ENCODE measurements at regions not wholly inside any gene's neighbourhood (a gene's known extent, or its start where the extent isn't known, plus 50 kb on each side); places are given as distances from the start of the nearest gene placed in this dataset.

GRCh38 chr21:33991133-33991532 is 75.5 kb upstream of the ATP5PO start:
- no peak for DNase-seq (ENCODE audit: extremely low spot score)
- TF ChIP-seq FOXM1 (IDR thresholded peaks at IDR 0.05; ENCODE audit: borderline replicate concordance) (no peak), SUZ12 (IDR thresholded peaks at IDR 0.05) (no peak), L3MBTL2 (conservative IDR thresholded peaks at IDR 0.05) (no peak)
- ChIA-PET POLR2A (no interaction called here), CTCF (interaction anchor here (0.6 kb wide), 1 partner anchor 9 kb away, joined by 3 read pairs; no protein-coding TSS in a partner anchor)

- DNase-seq (ENCODE audit: extremely low spot score), result no peak
- TF ChIP-seq SUZ12 (IDR thresholded peaks at IDR 0.05) (no peak), BHLHE40 (IDR thresholded peaks at IDR 0.05; ENCODE audit: borderline replicate concordance) (no peak), FOXM1 (IDR thresholded peaks at IDR 0.05; ENCODE audit: borderline replicate concordance) (no peak), SP1 (IDR thresholded peaks at IDR 0.05) (no peak), HDGF (IDR thresholded peaks at IDR 0.05; ENCODE audit: borderline replicate concordance) (no peak), ARNT (IDR thresholded peaks at IDR 0.05) (no peak), ZNF384 (IDR thresholded peaks at IDR 0.05) (no peak), FOXA1 (IDR thresholded peaks at IDR 0.05) (no peak), NFRKB (IDR thresholded peaks at IDR 0.05) (no peak), PKNOX1 (IDR thresholded peaks at IDR 0.05) (no peak), LEF1 (IDR thresholded peaks at IDR 0.05; ENCODE audit: borderline replicate concordance) (no peak), CTBP1 (IDR thresholded peaks at IDR 0.05; ENCODE audit: borderline replicate concordance) (no peak)
- CTCF ChIA-PET, result no interaction called here
- POLR2A ChIA-PET, result no interaction called here
Measured at GRCh38 chr21:33989440-33989839, 73.8 kb upstream of the ATP5PO start.

GRCh38 chr21:33988237-33989017 is 72.8 kb upstream of the ATP5PO start:
- DNase-seq (ENCODE audit: extremely low spot score), result no peak
- POLR2A ChIA-PET, result no interaction called here
- CTCF ChIA-PET, result no interaction called here
- TF ChIP-seq L3MBTL2 (conservative IDR thresholded peaks at IDR 0.05), result no peak
- TF ChIP-seq ELF4 (IDR thresholded peaks at IDR 0.05), result no peak
- TF ChIP-seq NFRKB (IDR thresholded peaks at IDR 0.05), result no peak
- no peak for TF ChIP-seq FOXM1 (IDR thresholded peaks at IDR 0.05; ENCODE audit: borderline replicate concordance)
- TF ChIP-seq BHLHE40 (IDR thresholded peaks at IDR 0.05; ENCODE audit: borderline replicate concordance), result no peak
- no peak for TF ChIP-seq FOXK2 (IDR thresholded peaks at IDR 0.05)
- TF ChIP-seq TARDBP (IDR thresholded peaks at IDR 0.05), result no peak
- TF ChIP-seq HDGF (IDR thresholded peaks at IDR 0.05; ENCODE audit: borderline replicate concordance), result no peak

GRCh38 chr21:33987461-33987860 is 71.9 kb upstream of the ATP5PO start:
- ChIA-PET POLR2A (no interaction called here), CTCF (no interaction called here)
- TF ChIP-seq NFRKB (IDR thresholded peaks at IDR 0.05), result no peak
- no peak for TF ChIP-seq L3MBTL2 (conservative IDR thresholded peaks at IDR 0.05)
- TF ChIP-seq HDGF (IDR thresholded peaks at IDR 0.05; ENCODE audit: borderline replicate concordance), result no peak
- no peak for TF ChIP-seq ZNF384 (IDR thresholded peaks at IDR 0.05)
- no peak for TF ChIP-seq SUZ12 (IDR thresholded peaks at IDR 0.05)
- no peak for TF ChIP-seq BHLHE40 (IDR thresholded peaks at IDR 0.05; ENCODE audit: borderline replicate concordance)
- no peak for TF ChIP-seq ARNT (IDR thresholded peaks at IDR 0.05)
- TF ChIP-seq FOXK2 (IDR thresholded peaks at IDR 0.05), result no peak
- no peak for TF ChIP-seq SP1 (IDR thresholded peaks at IDR 0.05)
- no peak for TF ChIP-seq ELF4 (IDR thresholded peaks at IDR 0.05)
- no peak for TF ChIP-seq TARDBP (IDR thresholded peaks at IDR 0.05)
- no peak for TF ChIP-seq CTBP1 (IDR thresholded peaks at IDR 0.05; ENCODE audit: borderline replicate concordance)
- TF ChIP-seq LEF1 (IDR thresholded peaks at IDR 0.05; ENCODE audit: borderline replicate concordance), result no peak
- no peak for DNase-seq (ENCODE audit: extremely low spot score)

- POLR2A ChIA-PET, result no interaction called here
Measured at GRCh38 chr21:33985117-33986050, 69.8 kb upstream of the ATP5PO start.

More at GRCh38 chr21:33985117-33986050, 69.8 kb upstream of the ATP5PO start:
- no peak for TF ChIP-seq PKNOX1 (IDR thresholded peaks at IDR 0.05)
- TF ChIP-seq ARNT (IDR thresholded peaks at IDR 0.05), result no peak
- no peak for TF ChIP-seq TARDBP (IDR thresholded peaks at IDR 0.05)
- TF ChIP-seq FOXM1 (IDR thresholded peaks at IDR 0.05; ENCODE audit: borderline replicate concordance), result no peak
- no peak for TF ChIP-seq LEF1 (IDR thresholded peaks at IDR 0.05; ENCODE audit: borderline replicate concordance)
- no peak for TF ChIP-seq FOXA1 (IDR thresholded peaks at IDR 0.05)
- TF ChIP-seq FOXK2 (IDR thresholded peaks at IDR 0.05), result no peak
- TF ChIP-seq ELF4 (IDR thresholded peaks at IDR 0.05), result no peak
- TF ChIP-seq SUZ12 (IDR thresholded peaks at IDR 0.05), result no peak
- no peak for TF ChIP-seq HDGF (IDR thresholded peaks at IDR 0.05; ENCODE audit: borderline replicate concordance)
- no peak for TF ChIP-seq NFRKB (IDR thresholded peaks at IDR 0.05)
- no peak for TF ChIP-seq L3MBTL2 (conservative IDR thresholded peaks at IDR 0.05)
- no peak for TF ChIP-seq BHLHE40 (IDR thresholded peaks at IDR 0.05; ENCODE audit: borderline replicate concordance)
- no peak for DNase-seq (ENCODE audit: extremely low spot score)
- CTCF ChIA-PET, result no interaction called here
